HUES64 (cell line): ENCODE measurements at regions not wholly inside any gene's neighbourhood (a gene's known extent, or its start where the extent isn't known, plus 50 kb on each side); places are given as distances from the start of the nearest gene placed in this dataset.

ENCODE experiments used
- H3K27ac ChIP-seq: 2 replicates; pipeline ENCODE4 v1.7.0; 2013; ENCODE audit warnings: low read depth, low read length, inconsistent platforms
- H3K27me3 ChIP-seq: 2 replicates; pipeline ENCODE4 v1.6.1; 2013; ENCODE audit warnings: mild to moderate bottlenecking, low read length; ENCODE audit not compliant: insufficient read depth
- H3K36me3 ChIP-seq: 2 replicates; pipeline ENCODE4 v1.6.1; 2013; ENCODE audit warnings: mild to moderate bottlenecking, low read length; ENCODE audit not compliant: insufficient read depth
- H3K4me1 ChIP-seq: 2 replicates; pipeline ENCODE4 v1.6.1; 2013; ENCODE audit warnings: mild to moderate bottlenecking, low read length, moderate library complexity; ENCODE audit not compliant: insufficient read depth
- H3K4me3 ChIP-seq: 2 replicates; pipeline ENCODE4 v1.5.1; 2013; ENCODE audit warnings: mild to moderate bottlenecking, low read length, moderate library complexity
- H3K9ac ChIP-seq: 2 replicates; pipeline ENCODE4 v1.6.1; 2013; ENCODE audit warnings: mild to moderate bottlenecking, low read depth, low read length
- H3K9me3 ChIP-seq: 2 replicates; pipeline ENCODE4 v1.6.1; 2013; ENCODE audit warnings: low read depth, low read length; ENCODE audit not compliant: insufficient read depth
- WGBS: fragments of 150-250, 120-280 bp; methylation state at CpG from one replicate; pipeline ENCODE4 v1.1.7; 2013; ENCODE audit warnings: missing lambda C conversion rate; 5-methylcytosine and 5-hydroxymethylcytosine counted together

GRCh38 chr1:99559166-99559565 lies 86.7 kb upstream of the PALMD start:
- Histone ChIP-seq H3K27ac (no peak overlapping the region), H3K9me3 (no peaks in the 10 kb centered on the region), H3K9ac (no peak overlapping the region), H3K36me3 (no peaks in the 10 kb centered on the region), H3K4me3 (no peak overlapping the region), H3K27me3 (no peaks in the 10 kb centered on the region), H3K4me1 (no peaks in the 10 kb centered on the region)
- 97% methylated on average over 2 of the region's 2 CpGs for WGBS

GRCh38 chr1:99560207-99561040 lies 85.5 kb upstream of the PALMD start:
- H3K27me3 ChIP-seq, result no peaks in the 10 kb centered on the region
- H3K4me3 ChIP-seq, result no peak overlapping the region
- no peaks in the 10 kb centered on the region for H3K4me1 ChIP-seq
- 92% methylated on average over 3 of the region's 3 CpGs for WGBS
- H3K36me3 ChIP-seq, result no peaks in the 10 kb centered on the region
- no peaks in the 10 kb centered on the region for H3K9me3 ChIP-seq
- no peak overlapping the region for H3K9ac ChIP-seq
- no peak overlapping the region for H3K27ac ChIP-seq

- Histone ChIP-seq H3K4me3 (no peak overlapping the region), H3K27ac (no peak overlapping the region), H3K27me3 (no peaks in the 10 kb centered on the region), H3K9ac (no peak overlapping the region), H3K4me1 (no peaks in the 10 kb centered on the region), H3K36me3 (no peaks in the 10 kb centered on the region), H3K9me3 (no peaks in the 10 kb centered on the region)
- WGBS, result 98% methylated on average over 6 of the region's 6 CpGs
These were observed 84.0 kb upstream of the PALMD start for GRCh38 chr1:99561952-99562351.

GRCh38 chr1:99565606-99566289 lies 80.2 kb upstream of the PALMD start:
- Histone ChIP-seq H3K9ac (no peak overlapping the region), H3K36me3 (no peaks in the 10 kb centered on the region), H3K27me3 (no peaks in the 10 kb centered on the region), H3K27ac (no peak overlapping the region), H3K4me3 (no peak overlapping the region), H3K9me3 (no peaks in the 10 kb centered on the region), H3K4me1 (no peaks in the 10 kb centered on the region)
- 98% methylated on average over 1 of the region's 1 CpG for WGBS

GRCh38 chr1:99566290-99567021 lies 79.5 kb upstream of the PALMD start:
- H3K9me3 ChIP-seq, result no peaks in the 10 kb centered on the region
- H3K27ac ChIP-seq, result no peak overlapping the region
- H3K4me1 ChIP-seq, result no peaks in the 10 kb centered on the region
- WGBS, result 99% methylated on average over 4 of the region's 4 CpGs
- no peaks in the 10 kb centered on the region for H3K27me3 ChIP-seq
- no peaks in the 10 kb centered on the region for H3K36me3 ChIP-seq
- H3K4me3 ChIP-seq, result no peak overlapping the region
- H3K9ac ChIP-seq, result no peak overlapping the region

- Histone ChIP-seq H3K27me3 (no peaks in the 10 kb centered on the region), H3K9ac (no peak overlapping the region), H3K36me3 (no peaks in the 10 kb centered on the region), H3K27ac (no peak overlapping the region), H3K4me1 (0 out of 2 replicates have a peak, but pooled peaks cover 3% of the 10 kb centered on the region), H3K9me3 (no peaks in the 10 kb centered on the region), H3K4me3 (no peak overlapping the region)
- 94% methylated on average over 6 of the region's 6 CpGs for WGBS
These were observed 75.3 kb upstream of the PALMD start for GRCh38 chr1:99570486-99571089.

- Histone ChIP-seq H3K36me3 (no peaks in the 10 kb centered on the region), H3K4me1 (0 out of 2 replicates have a peak, but pooled peaks cover 3% of the 10 kb centered on the region), H3K27me3 (no peaks in the 10 kb centered on the region), H3K9me3 (no peaks in the 10 kb centered on the region), H3K27ac (no peak overlapping the region), H3K9ac (no peak overlapping the region), H3K4me3 (no peak overlapping the region)
- 89% methylated on average over 5 of the region's 6 CpGs for WGBS
These were observed 74.7 kb upstream of the PALMD start for GRCh38 chr1:99571092-99571734.

GRCh38 chr1:99573431-99574217 lies 72.3 kb upstream of the PALMD start:
- H3K36me3 ChIP-seq, result no peaks in the 10 kb centered on the region
- H3K27ac ChIP-seq, result no peak overlapping the region
- WGBS, result 86% methylated on average over 3 of the region's 3 CpGs
- no peak overlapping the region for H3K9ac ChIP-seq
- no peak overlapping the region for H3K4me3 ChIP-seq
- 0 out of 2 replicates have a peak, but pooled peaks cover 3% of the 10 kb centered on the region for H3K4me1 ChIP-seq
- no peaks in the 10 kb centered on the region for H3K27me3 ChIP-seq
- H3K9me3 ChIP-seq, result no peaks in the 10 kb centered on the region

- Histone ChIP-seq H3K9ac (no peak overlapping the region), H3K27ac (no peak overlapping the region), H3K4me1 (0 out of 2 replicates have a peak, but pooled peaks cover 3% of the 10 kb centered on the region), H3K9me3 (no peaks in the 10 kb centered on the region), H3K27me3 (no peaks in the 10 kb centered on the region), H3K4me3 (no peak overlapping the region), H3K36me3 (no peaks in the 10 kb centered on the region)
- 93% methylated on average over 2 of the region's 3 CpGs for WGBS
These were observed 68.6 kb upstream of the PALMD start for GRCh38 chr1:99577313-99577712.

GRCh38 chr1:99579691-99580172 lies 66.2 kb upstream of the PALMD start:
- Histone ChIP-seq H3K4me3 (no peak overlapping the region), H3K36me3 (no peaks in the 10 kb centered on the region), H3K27ac (no peak overlapping the region), H3K9ac (no peak overlapping the region), H3K27me3 (no peaks in the 10 kb centered on the region), H3K9me3 (no peaks in the 10 kb centered on the region), H3K4me1 (no peaks in the 10 kb centered on the region)
- WGBS, result 83% methylated on average over 1 of the region's 2 CpGs
